22Rv1 (cell line): ENCODE measurements at regions not wholly inside any gene's neighbourhood (a gene's known extent, or its start where the extent isn't known, plus 50 kb on each side); places are given as distances from the start of the nearest gene placed in this dataset.

Experiments
- H3K27ac ChIP-seq: fragments of 450-650 bp; 2 replicates; pipeline ENCODE4 v1.5.1; 2017
- CTCF ChIP-seq: fragments of 450-650 bp; IDR thresholded peaks from 2 replicates; pipeline ENCODE4 v1.5.1; 2017; ENCODE audit warnings: mild to moderate bottlenecking
- ZFX ChIP-seq: fragments of 450-650 bp; IDR thresholded peaks from 2 replicates; pipeline ENCODE4 v1.6.1; 2017; ENCODE audit warnings: antibody characterized with exemption, borderline replicate concordance

DNA sequence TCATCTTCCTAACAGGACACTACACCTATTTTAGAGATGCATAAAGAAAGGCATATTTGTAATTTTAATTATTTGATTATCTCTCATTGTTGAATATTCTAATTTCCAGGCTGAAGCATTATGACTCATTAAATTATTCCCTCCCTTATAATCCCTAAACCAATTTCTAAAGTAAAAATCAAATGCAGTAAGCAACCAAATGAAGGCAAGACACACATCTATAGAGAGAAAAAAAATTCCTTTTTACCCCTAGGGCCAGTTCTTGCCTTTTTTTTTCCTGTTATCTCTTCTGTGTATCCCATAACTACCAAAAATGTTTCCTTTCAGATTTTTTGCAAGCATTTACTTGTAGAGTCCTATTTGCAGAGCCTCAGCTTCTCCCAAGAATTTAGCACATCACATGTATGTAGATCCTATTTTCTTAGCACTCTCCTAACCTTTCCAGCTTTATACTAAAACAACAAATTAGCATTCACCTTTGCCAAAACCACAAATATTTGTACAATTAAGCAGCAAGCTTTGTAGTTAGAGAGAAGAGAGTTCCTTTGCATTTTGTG is 177.9 kb downstream of the SATB1 start:
- TF ChIP-seq ZFX: no peak
- TF ChIP-seq CTCF: no peak
- no peak overlapping the region for H3K27ac ChIP-seq

DNA sequence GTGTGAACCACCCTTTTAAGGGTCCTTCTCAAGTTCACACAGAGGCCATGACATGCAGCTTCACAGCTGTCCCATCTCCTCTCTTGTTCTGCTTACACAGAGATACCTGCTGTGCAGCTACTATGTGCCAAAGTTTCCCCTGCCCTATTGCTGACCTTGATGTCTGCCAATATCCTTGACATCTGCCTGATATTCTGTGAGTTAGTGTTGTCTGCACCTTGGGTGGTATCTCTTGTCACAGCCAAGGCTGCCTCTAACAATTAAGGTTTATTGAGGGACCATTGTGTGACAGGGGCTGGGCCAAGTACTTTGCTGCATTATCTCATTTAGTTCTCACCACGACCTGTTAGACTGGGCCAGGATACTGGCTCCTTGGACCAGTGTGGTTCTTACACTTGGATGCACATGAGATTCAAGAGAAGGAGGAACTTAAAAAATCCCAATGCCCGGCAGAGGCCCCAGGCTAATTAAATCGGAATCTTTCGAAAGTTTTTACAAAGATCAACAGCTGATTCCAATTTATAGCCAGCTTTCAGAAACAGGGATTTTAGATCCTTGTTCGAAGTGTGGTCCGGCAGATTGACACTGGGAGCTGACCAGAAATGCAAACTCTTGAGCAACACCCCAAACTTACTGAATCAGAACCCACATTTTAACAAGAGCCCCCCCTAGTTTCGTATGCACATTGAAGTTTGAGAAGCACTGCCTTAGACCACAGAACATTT is 178.6 kb downstream of the SATB1 start:
- no peak for TF ChIP-seq CTCF
- no peak for TF ChIP-seq ZFX
- H3K27ac ChIP-seq: no peak overlapping the region

DNA sequence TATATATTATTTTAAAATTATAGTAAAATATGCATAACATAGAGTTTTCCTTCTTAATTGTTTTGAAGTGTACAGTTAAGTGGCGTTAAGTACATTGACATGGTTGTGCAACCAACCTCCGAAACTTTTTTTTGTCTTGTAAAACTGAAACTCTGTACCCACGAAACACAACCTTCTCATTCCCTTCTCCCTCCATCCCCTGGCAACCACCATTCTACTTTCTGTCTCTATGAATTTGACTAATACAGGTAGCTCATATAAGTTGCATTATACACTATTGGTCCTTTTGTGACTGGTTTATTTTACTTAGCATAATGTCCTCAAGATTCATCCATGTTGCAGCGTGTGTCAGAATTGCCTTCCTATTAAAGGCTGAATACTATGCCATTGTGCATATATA is 179.4 kb downstream of the SATB1 start:
- TF ChIP-seq ZFX: no peak

GRCh38 chr3:18241837-18242236 is 183.3 kb downstream of the SATB1 start:
- H3K27ac ChIP-seq: no peak overlapping the region
- no peak for TF ChIP-seq ZFX
- TF ChIP-seq CTCF: no peak

More for the DNA sequence above, 179.4 kb downstream of the SATB1 start:
- H3K27ac ChIP-seq: no peak overlapping the region

- TF ChIP-seq CTCF (no peak), ZFX (no peak)
- no peak overlapping the region for H3K27ac ChIP-seq
These were observed 185.5 kb downstream of the SATB1 start for GRCh38 chr3:18239674-18240073.

GRCh38 chr3:18238746-18239331 is 186.3 kb downstream of the SATB1 start:
- no peak overlapping the region for H3K27ac ChIP-seq

GRCh38 chr3:18238332-18238731 is 186.8 kb downstream of the SATB1 start:
- no peak for TF ChIP-seq CTCF
- TF ChIP-seq ZFX: no peak
- no peak overlapping the region for H3K27ac ChIP-seq

More at GRCh38 chr3:18238746-18239331, 186.3 kb downstream of the SATB1 start:
- TF ChIP-seq CTCF (no peak), ZFX (no peak)
